BE2C (cell line): ENCODE measurements at regions not wholly inside any gene's neighbourhood (a gene's known extent, or its start where the extent isn't known, plus 50 kb on each side); places are given as distances from the start of the nearest gene placed in this dataset.
A peak's percentile ranks its signal among the peaks of the same experiment; 100 is the strongest.

Experiments used
- DNase-seq: peaks from one replicate; pipeline ENCODE4 v3.0.0-alpha.2; 2020
- H3K27me3 ChIP-seq: fragments of 250-450 bp; sonication (Bioruptor Pico); 2 replicates; pipeline ENCODE4 v1.5.1; 2020; ENCODE audit warnings: mild to moderate bottlenecking
- H3K36me3 ChIP-seq: fragments of 250-450 bp; sonication (Bioruptor Pico); 2 replicates; pipeline ENCODE4 v1.5.1; 2020; ENCODE audit warnings: mild to moderate bottlenecking
- H3K4me1 ChIP-seq: fragments of 250-450 bp; sonication (Bioruptor Pico); 2 replicates; pipeline ENCODE4 v1.5.1; 2020
- H3K4me3 ChIP-seq: 2 replicates; pipeline ENCODE4 v1.5.1; 2011; ENCODE audit warnings: low read depth, low read length
- H3K9me3 ChIP-seq: fragments of 250-450 bp; sonication (Bioruptor Pico); 2 replicates; pipeline ENCODE4 v1.5.1; 2020
- CTCF ChIP-seq: IDR thresholded peaks from 2 replicates; pipeline ENCODE4 v1.5.1; 2012; ENCODE audit warnings: mild to moderate bottlenecking, low read depth, low read length

DNA sequence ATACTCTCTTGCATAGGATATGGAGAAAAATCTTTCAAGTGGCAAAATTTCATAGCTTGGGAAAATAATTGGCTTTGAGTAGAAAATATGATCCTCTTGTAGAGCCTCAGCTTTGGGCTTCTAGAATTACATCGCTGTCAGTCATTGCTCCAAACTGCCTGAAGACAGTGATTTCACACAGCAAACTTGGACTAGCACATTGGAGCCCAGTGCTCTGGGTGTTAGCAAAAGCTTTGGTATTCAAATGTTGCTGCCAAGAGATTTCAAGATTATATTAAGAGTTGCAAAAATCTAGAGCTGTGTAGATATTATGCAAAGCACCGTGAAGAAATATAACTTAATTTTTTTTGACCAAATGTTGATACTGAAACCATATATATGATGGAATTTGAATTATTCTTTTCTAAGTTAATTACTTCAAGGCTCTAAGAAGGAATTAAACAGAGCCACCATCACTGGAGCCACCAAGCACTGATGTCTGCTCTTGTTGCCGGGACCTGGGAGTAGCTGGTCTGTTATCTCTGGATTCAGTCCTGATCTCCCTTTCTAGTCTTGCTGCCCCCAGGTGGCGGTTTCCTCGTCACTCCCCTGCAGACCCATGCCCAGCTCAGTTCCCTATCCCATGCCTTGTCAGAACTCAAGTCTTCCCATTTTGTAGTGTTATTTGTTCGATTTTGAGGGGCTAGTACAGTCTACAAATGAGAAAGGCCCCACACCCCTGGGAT, 260.7 kb upstream of the SFRP2 start:
- H3K4me3 ChIP-seq, result no peak overlapping the region

DNA sequence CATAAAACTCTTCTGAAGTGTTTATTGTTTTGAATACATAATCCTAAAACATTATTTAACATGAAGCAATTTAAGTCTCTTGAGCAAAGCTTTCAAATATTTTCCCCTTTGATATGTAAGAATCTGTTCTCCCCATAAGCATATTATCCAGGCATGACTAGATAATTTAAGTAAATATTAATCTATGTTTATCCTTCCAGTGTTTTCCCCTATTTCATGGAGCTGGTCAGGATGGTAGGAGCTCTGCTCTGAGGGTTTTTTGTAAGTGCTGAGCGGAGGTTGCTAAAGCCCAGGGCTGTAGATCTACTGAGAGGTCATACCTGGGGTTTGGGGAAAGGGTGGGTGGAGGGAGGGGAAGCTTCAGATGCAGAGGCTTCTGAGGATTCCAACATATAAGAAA, 258.9 kb upstream of the SFRP2 start:
- Histone ChIP-seq H3K4me1 (no peaks in the 10 kb centered on the region), H3K9me3 (no peaks in the 10 kb centered on the region), H3K36me3 (no peaks in the 10 kb centered on the region), H3K27me3 (peaks cover 11% of the 10 kb centered on the region; the same call in 1 of the 2 replicates), H3K4me3 (no peak overlapping the region)
- no peak for DNase-seq
- TF ChIP-seq CTCF, result no peak

More for the DNA sequence above, 260.7 kb upstream of the SFRP2 start:
- H3K4me1 ChIP-seq, result no peaks in the 10 kb centered on the region
- no peaks in the 10 kb centered on the region for H3K36me3 ChIP-seq
- H3K27me3 ChIP-seq, result 0 out of 2 replicates have a peak, but pooled peaks cover 5% of the 10 kb centered on the region
- no peaks in the 10 kb centered on the region for H3K9me3 ChIP-seq
- peak; percentile 48 for TF ChIP-seq CTCF
- DNase-seq, result peak; percentile 43

GRCh38 chr4:154044742-154045485, 256.0 kb upstream of the SFRP2 start:
- Histone ChIP-seq H3K27me3 (peaks cover 11% of the 10 kb centered on the region; the same call in 1 of the 2 replicates), H3K36me3 (no peaks in the 10 kb centered on the region), H3K4me3 (no peak overlapping the region), H3K9me3 (no peaks in the 10 kb centered on the region), H3K4me1 (no peaks in the 10 kb centered on the region)
- TF ChIP-seq CTCF, result no peak
- DNase-seq, result no peak

DNA sequence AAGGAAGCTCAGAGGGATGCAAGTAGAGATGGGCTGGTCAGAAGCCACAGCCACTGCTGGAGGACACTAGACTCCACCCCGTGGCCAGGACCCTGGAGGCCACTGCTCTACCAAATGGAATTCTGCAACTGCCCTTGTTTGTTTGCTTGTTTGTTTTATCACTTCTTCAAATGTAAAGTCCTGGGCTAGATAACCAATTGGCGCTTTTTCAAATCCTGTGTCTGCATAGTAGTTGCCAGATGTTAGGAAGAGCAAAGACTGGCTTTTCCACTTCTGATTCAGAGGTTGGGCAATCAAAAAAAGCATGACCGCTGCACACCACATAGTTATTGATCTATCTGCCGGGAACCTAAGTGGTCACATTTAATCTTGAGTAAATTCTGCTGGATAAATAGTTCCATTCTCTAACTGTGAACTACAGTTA, 255.2 kb upstream of the SFRP2 start:
- TF ChIP-seq CTCF, result no peak
- H3K4me3 ChIP-seq, result no peak overlapping the region
- peaks cover 11% of the 10 kb centered on the region; the same call in 1 of the 2 replicates for H3K27me3 ChIP-seq
- H3K4me1 ChIP-seq, result no peaks in the 10 kb centered on the region
- H3K36me3 ChIP-seq, result no peaks in the 10 kb centered on the region
- no peaks in the 10 kb centered on the region for H3K9me3 ChIP-seq
- DNase-seq, result no peak

DNA sequence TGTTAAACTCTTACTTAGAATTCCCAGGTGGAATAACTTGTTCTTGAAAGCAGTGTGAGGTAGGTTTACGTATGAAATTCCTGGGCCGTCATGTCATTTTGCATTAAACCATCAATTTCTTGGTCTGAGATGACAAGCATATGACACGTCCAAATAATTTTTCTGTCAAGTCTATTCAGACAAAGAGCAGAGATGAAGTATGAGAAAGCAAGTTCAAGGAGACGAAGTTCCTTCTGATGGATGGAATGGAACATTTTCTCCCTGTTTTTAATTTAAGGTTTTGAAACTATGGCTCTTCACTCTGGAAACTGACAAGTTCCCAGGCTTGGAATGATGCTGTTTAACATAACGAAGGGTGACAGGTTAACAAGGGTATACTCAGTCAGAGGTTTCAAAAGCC, 252.8 kb upstream of the SFRP2 start:
- TF ChIP-seq CTCF, result no peak
- DNase-seq, result no peak
- H3K27me3 ChIP-seq, result peaks cover 11% of the 10 kb centered on the region; the same call in 1 of the 2 replicates

More for the DNA sequence above, 252.8 kb upstream of the SFRP2 start:
- Histone ChIP-seq H3K4me1 (no peaks in the 10 kb centered on the region), H3K9me3 (no peaks in the 10 kb centered on the region), H3K4me3 (no peak overlapping the region), H3K36me3 (no peaks in the 10 kb centered on the region)
